ENCODE measurements at regions not wholly inside any gene's neighbourhood (a gene's known extent, or its start where the extent isn't known, plus 50 kb on each side); places are given as distances from the start of the nearest gene placed in this dataset.
"Not testable (repeated sequence)": the region's sequence is repeated elsewhere in the genome, so short reads cannot be mapped to it uniquely, and the experiment has no call there.

- no peak for DNase-seq (ENCODE audit: low spot score)
- no peak for FAIRE-seq
These were observed 260.7 kb upstream of the FOXF1 start for GRCh38 chr16:86249631-86250030.

DNA sequence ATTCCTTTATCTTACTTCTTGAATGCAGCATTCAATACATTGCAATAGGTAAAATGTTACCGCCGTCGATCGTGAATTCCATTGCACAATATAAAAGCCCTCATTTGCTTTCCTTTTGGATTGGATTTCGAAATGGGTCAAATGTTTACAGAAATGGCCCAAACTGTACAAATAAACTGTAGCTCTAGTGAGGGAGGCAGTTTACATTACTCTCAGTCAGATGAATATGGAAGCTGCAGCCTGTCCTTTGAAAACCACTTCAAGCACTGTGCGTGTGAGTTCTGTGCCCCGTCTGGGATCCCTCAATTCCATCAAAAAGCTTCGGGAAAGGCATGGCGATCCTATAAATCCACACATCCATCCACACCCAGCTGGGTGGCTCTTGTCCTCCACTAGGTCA lies 258.6 kb upstream of the FOXF1 start:
- no peak for DNase-seq (ENCODE audit: low spot score)
- FAIRE-seq: no peak

GRCh38 chr16:86252596-86252995 lies 257.7 kb upstream of the FOXF1 start:
- FAIRE-seq (no peak), DNase-seq (ENCODE audit: low spot score) (no peak)

DNA sequence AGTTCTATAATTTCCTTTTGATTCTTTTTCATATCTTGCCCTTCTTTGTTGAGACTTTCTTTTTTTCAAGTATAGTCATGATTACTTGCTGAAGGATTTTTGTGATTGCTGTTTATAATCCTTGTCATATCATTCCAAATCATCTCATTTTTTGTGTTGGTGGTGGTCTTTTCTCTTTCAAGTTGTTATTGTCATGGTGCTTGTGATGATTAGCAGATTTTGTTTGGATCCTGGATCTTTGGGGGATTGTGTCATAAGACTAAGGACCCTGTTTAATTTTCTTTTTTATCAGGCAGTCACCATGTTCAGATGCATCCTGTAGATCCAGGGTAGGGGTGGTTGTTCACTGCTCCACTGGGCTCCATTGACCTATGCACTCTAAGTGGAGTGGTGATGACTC lies 254.4 kb upstream of the FOXF1 start:
- no peak for FAIRE-seq
- DNase-seq (ENCODE audit: low spot score): no peak

DNA sequence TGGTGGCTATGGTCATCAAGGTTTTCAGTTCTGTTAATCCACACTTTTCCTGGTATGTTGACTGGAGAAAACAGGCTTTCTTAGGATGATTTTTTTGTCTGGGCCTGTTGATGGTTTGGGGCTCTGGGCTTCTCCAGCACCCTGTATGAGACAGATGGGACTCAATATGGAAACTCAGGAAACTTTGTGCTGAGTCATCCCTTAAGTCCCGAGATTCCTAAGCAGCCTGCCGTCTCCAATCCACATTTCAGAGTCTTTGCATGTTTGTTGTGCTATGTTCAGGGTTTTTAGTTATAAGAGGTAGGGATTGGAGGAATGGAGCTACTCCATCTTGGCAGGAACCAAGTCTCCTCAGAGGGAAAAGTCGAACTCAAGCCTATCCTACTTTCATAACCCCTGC lies 253.3 kb upstream of the FOXF1 start:
- DNase-seq (ENCODE audit: low spot score): no peak

DNA sequence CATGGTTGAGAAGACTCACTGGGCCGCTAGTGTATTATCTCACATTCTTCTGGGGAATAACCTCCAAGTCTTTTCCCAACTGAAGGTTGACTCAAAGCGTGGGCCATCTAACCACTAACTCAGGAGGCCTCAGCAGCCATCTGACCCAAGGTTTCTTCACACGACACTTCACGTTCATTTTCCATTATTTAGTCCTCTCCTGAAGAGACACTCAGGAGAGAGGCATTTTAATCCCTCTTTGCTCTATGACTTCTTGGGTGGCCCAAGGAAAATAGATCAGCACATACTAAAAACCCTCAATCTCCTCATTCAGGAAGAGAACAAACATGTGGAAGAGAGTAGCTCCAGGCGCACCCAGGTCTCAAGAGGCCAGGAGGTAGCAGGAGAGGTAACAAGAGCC lies 252.8 kb upstream of the FOXF1 start:
- DNase-seq (ENCODE audit: low spot score) (no peak), FAIRE-seq (no peak)

More for the DNA sequence above, 253.3 kb upstream of the FOXF1 start:
- FAIRE-seq: no peak

- FAIRE-seq (no peak), DNase-seq (ENCODE audit: low spot score) (no peak)
These were observed 251.6 kb upstream of the FOXF1 start for GRCh38 chr16:86258713-86259112.

DNA sequence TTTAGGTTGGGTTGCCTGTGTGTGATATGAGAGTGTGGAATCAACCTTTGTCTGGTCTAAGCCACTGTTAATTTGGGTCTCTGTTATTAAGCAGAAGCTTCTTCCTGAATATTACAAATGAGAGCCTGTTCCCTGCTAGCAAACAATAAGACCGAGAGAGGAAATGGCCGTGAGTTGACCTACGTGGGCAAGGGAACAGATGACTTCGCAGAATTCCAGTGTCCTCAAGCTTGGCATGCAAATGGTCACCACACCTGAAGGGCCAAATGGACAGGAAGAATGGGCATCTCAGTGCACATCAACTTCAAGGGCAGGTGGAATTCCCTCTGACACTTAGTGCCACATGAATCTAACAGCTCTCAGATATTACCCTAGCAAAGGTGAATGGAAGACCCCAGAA lies 250.8 kb upstream of the FOXF1 start:
- FAIRE-seq (no peak), DNase-seq (ENCODE audit: low spot score) (no peak)

DNA sequence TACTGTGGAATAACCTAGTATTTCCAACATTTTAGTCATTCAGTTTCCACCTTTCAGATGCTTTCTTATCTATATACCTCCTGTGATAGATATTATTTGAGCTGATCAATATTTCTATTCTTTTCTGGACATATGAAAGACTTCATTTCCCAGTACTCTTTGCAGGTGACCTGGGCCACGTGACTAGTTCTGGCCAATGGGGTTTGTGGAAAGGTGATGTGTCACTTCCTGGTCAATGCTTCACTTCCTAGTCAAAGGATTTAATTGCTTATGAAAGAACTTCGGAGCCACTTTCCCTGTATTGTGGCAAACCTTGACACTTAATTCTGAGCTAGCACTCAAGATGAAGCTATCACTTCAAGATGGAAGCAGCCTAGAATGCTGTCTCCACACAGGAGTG lies 248.9 kb upstream of the FOXF1 start:
- FAIRE-seq (no peak), DNase-seq (ENCODE audit: low spot score) (peak; percentile 56)

- not testable (repeated sequence) for DNase-seq (ENCODE audit: low spot score); FAIRE-seq
These were observed 242.7 kb upstream of the FOXF1 start for GRCh38 chr16:86267657-86268056.

- FAIRE-seq: no peak
- no peak for DNase-seq (ENCODE audit: low spot score)
These were observed 239.6 kb upstream of the FOXF1 start for GRCh38 chr16:86270696-86271095.

GRCh38 chr16:86272744-86273143 lies 237.6 kb upstream of the FOXF1 start:
- FAIRE-seq: no peak
- no peak for DNase-seq (ENCODE audit: low spot score)

- DNase-seq (ENCODE audit: low spot score) (no peak), FAIRE-seq (no peak)
These were observed 233.1 kb upstream of the FOXF1 start for GRCh38 chr16:86277221-86277620.

DNA sequence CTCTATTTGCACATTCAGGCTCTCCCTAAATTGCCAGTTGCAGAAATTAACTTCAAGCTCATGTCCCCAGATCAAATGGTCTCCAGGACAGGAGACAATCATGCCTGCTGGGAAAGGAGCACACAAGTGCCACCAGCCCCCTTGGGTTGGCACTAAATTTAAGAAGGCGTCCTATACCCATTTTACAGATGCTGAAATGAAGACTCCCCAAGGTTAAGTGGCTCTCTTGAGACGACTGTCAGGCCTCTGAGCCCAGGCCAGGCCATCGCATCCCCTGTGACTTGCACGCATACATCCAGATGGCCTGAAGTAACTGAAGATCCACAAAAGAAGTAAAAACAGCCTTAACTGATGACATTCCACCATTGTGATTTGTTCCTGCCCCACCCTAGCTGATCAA lies 232.5 kb upstream of the FOXF1 start:
- not testable (repeated sequence) for FAIRE-seq

GRCh38 chr16:86281421-86281820 lies 228.9 kb upstream of the FOXF1 start:
- no peak for FAIRE-seq

More for the DNA sequence above, 232.5 kb upstream of the FOXF1 start:
- not testable (repeated sequence) for DNase-seq (ENCODE audit: low spot score)

DNA sequence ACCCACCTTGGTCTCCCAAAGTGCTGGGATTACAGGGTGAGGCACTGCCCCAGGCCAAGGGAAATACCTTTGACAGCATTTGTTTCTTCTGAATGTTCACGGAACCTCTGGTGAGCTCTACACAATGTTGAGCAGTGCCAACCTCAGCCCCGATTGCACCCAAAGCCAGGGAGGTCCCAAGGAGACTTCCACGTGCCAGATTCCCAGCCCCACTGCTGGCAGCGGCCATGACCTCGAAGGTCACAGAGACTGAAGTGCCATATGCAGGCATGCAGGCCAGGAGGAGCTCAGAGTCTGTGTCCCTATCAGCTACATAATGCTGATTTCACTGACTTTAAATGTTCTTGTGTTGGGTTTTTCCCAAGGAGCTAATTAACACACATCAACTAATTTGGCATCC lies 226.4 kb upstream of the FOXF1 start:
- DNase-seq (ENCODE audit: low spot score) (no peak), FAIRE-seq (no peak)

More at GRCh38 chr16:86281421-86281820, 228.9 kb upstream of the FOXF1 start:
- DNase-seq (ENCODE audit: low spot score): no peak

GRCh38 chr16:86285421-86285820 lies 224.9 kb upstream of the FOXF1 start:
- DNase-seq (ENCODE audit: low spot score) (no peak), FAIRE-seq (no peak)

DNA sequence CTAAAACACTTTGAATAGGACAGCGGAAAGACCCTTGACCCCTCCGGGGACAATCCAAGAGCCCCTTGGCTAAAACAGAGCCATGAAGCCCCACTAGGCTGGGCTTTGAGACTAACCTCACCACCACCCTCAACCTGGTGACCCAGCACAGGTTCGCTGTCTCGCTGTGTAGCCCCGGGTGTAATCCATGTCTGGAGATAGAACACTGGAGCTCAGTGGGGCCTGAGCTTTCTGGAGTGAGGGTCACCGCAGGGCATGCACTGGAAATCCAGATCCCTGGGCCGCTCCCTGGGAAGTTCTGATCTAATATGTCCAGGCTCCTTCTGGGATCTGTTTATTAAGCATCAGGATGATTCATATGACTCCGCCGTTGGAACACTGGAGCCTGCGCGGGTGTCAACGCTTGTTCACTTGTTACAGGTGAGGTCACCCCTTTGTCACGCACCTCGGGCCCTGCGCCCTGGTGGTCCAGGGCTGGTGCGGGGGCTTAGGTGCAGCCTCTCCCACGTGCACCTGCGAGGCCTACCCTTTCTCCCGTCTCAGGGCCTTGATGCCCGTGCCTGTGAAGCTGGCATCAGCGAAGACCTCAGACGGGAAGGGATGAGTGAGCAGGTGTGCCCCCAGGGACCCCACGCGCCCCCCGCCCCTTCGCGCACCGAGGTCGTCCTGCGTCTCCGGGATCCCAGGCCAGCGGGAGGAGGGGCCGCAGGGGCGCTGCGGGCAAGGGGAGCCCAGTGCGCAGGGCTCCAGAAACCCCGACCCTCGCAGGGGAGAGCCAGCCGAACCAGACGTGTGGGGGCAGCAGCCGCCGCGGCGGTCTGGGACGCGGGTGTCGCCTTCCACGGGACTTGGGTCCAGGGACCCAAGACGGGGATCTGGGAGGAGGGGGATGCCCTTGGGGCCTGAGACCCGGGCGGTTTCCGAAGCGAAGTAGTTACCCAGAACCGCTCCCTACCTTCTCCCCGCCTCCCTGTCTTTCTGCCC lies 224.1 kb upstream of the FOXF1 start:
- DNase-seq (ENCODE audit: low spot score) (no peak), FAIRE-seq (no peak)

GRCh38 chr16:86286991-86287663 lies 223.2 kb upstream of the FOXF1 start:
- FAIRE-seq (no peak), DNase-seq (ENCODE audit: low spot score) (no peak)

- FAIRE-seq: no peak
- no peak for DNase-seq (ENCODE audit: low spot score)
These were observed 222.6 kb upstream of the FOXF1 start for GRCh38 chr16:86287664-86288201.

DNA sequence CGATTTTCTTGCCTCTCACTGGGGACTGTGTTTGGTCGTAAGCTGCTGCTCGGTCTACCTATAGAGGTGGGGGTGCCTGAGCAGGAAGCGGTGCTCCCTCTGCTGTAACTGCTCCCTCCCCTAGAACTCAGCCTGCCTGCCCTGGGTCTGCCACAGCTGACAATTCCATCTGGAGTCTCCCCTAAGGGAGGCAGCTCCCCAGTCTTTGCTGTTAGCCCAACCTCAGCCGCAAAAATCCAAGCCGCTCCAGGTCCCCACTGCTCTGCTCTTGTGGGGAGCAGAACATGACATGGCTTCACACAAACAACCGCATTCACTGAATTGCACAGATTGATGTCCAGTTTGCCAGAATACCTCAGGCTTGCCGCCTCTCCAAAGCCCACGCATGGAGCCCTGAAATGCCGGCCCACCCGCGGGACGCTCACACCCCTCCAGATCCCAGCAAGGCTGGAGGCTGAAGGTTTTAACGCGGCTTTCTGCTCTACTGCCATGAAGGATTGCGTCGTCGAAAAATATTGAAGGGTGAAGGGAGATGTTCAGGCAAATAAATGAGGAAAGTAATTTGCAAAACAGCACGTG lies 221.5 kb upstream of the FOXF1 start:
- DNase-seq (ENCODE audit: low spot score) (no peak), FAIRE-seq (no peak)

- FAIRE-seq (no peak), DNase-seq (ENCODE audit: low spot score) (no peak)
These were observed 221.0 kb upstream of the FOXF1 start for GRCh38 chr16:86289304-86289703.
